NCI-H2171 (cell line): ENCODE measurements at regions not wholly inside any gene's neighbourhood (a gene's known extent, or its start where the extent isn't known, plus 50 kb on each side); places are given as distances from the start of the nearest gene placed in this dataset.
"Not testable (repeated sequence)": the region's sequence is repeated elsewhere in the genome, so short reads cannot be mapped to it uniquely, and the experiment has no call there.

Experiments used
- DNase-seq: peaks from one replicate; lab custom pipeline; 2025; lab: John Stamatoyannopoulos, UW

- no peak for DNase-seq
Measured at GRCh38 chr10:28391283-28391682, 88.4 kb upstream of the MPP7 start.

GRCh38 chr10:28393956-28394568 is 91.2 kb upstream of the MPP7 start:
- peak; percentile 75 for DNase-seq

GRCh38 chr10:28396331-28396730 is 93.5 kb upstream of the MPP7 start:
- DNase-seq: no peak

GRCh38 chr10:28397229-28397628 is 94.4 kb upstream of the MPP7 start:
- DNase-seq: no peak

- DNase-seq: no peak
Measured at GRCh38 chr10:28400176-28400575, 97.3 kb upstream of the MPP7 start.

GRCh38 chr10:28400681-28401080 is 97.8 kb upstream of the MPP7 start:
- no peak for DNase-seq

GRCh38 chr10:28402611-28403073 is 99.8 kb upstream of the MPP7 start:
- DNase-seq: not testable (repeated sequence)

- no peak for DNase-seq
Measured at GRCh38 chr10:28403090-28403489, 100.2 kb upstream of the MPP7 start.

- no peak for DNase-seq
Measured at GRCh38 chr10:28408237-28408777, 105.4 kb upstream of the MPP7 start.

GRCh38 chr10:28410420-28411135 is 107.7 kb upstream of the MPP7 start:
- DNase-seq: no peak

GRCh38 chr10:28411136-28411460 is 108.2 kb upstream of the MPP7 start:
- DNase-seq: no peak

GRCh38 chr10:28411648-28412047 is 108.8 kb upstream of the MPP7 start:
- DNase-seq: no peak

GRCh38 chr10:28418069-28418468 is 114.8 kb upstream of the WAC start:
- DNase-seq: no peak

GRCh38 chr10:28425422-28425821 is 107.5 kb upstream of the WAC start:
- DNase-seq: no peak

- no peak for DNase-seq
Measured at GRCh38 chr10:28426392-28427159, 106.3 kb upstream of the WAC start.

- no peak for DNase-seq
Measured at GRCh38 chr10:28427376-28427775, 105.5 kb upstream of the WAC start.

GRCh38 chr10:28429045-28429444 is 103.9 kb upstream of the WAC start:
- no peak for DNase-seq

- DNase-seq: no peak
Measured at GRCh38 chr10:28429573-28430216, 103.2 kb upstream of the WAC start.

GRCh38 chr10:28431139-28431538 is 101.8 kb upstream of the WAC start:
- no peak for DNase-seq

- DNase-seq: peak; percentile 2
Measured at GRCh38 chr10:28432210-28432676, 100.7 kb upstream of the WAC start.

- DNase-seq: no peak
Measured at GRCh38 chr10:28434063-28434462, 98.9 kb upstream of the WAC start.

GRCh38 chr10:28442403-28442802 is 90.5 kb upstream of the WAC start:
- no peak for DNase-seq
